ENCODE measurements at regions not wholly inside any gene's neighbourhood (a gene's known extent, or its start where the extent isn't known, plus 50 kb on each side); places are given as distances from the start of the nearest gene placed in this dataset.

GRCh38 chr3:105187344-105187743, 179.4 kb upstream of the ALCAM start:
- Histone ChIP-seq H3K4me1 (no peaks in the 10 kb centered on the region), H3K9me3 (no peaks in the 10 kb centered on the region), H3K4me3 (ENCODE audit: low read depth, low read length) (no peak overlapping the region), H3K36me3 (ENCODE audit: control insufficient read depth, insufficient read depth, low read length) (no peaks in the 10 kb centered on the region), H3K27me3 (replicated peaks; ENCODE audit: control insufficient read depth, insufficient read depth, low read length) (no peaks in the 10 kb centered on the region)
- no TSS peak for BruUV-seq (replicated peaks)
- H3K4me3 Mint-ChIP-seq (ENCODE audit: unreplicated experiment), result no peak overlapping the region
- no peaks in the 10 kb centered on the region for H3K9me3 Mint-ChIP-seq (ENCODE audit: unreplicated experiment)
- intact Hi-C loops (cut with micrococcal nuclease; ENCODE audit: unreplicated experiment), result no loop called here
- H3K27me3 Mint-ChIP-seq (ENCODE audit: insufficient read depth, unreplicated experiment), result no peaks in the 10 kb centered on the region
- no peak for TF ChIP-seq CTCF (IDR thresholded peaks at IDR 0.05; ENCODE audit: insufficient read depth in 1 of 2, low read depth in 1 of 2, low read length in 1 of 2, severe bottlenecking in 1 of 2, unreplicated experiment in 1 of 2)
- no peaks in the 10 kb centered on the region for H3K4me1 Mint-ChIP-seq (ENCODE audit: low read depth, unreplicated experiment)
- DNase-seq, result no peak
- no peaks in the 10 kb centered on the region for H3K36me3 Mint-ChIP-seq (ENCODE audit: insufficient read depth, unreplicated experiment)
- CTCF ChIA-PET, result no interaction called here
- POLR2A ChIA-PET, result no interaction called here
- H3K27ac Mint-ChIP-seq (ENCODE audit: unreplicated experiment), result no peak overlapping the region

- Mint-ChIP-seq H3K27ac (ENCODE audit: unreplicated experiment) (no peak overlapping the region), H3K36me3 (ENCODE audit: insufficient read depth, unreplicated experiment) (no peaks in the 10 kb centered on the region), H3K27me3 (ENCODE audit: insufficient read depth, unreplicated experiment) (no peaks in the 10 kb centered on the region), H3K9me3 (ENCODE audit: unreplicated experiment) (no peaks in the 10 kb centered on the region), H3K4me3 (ENCODE audit: unreplicated experiment) (no peak overlapping the region), H3K4me1 (ENCODE audit: low read depth, unreplicated experiment) (no peaks in the 10 kb centered on the region)
- BruUV-seq (replicated peaks), result no TSS peak
- POLR2A ChIA-PET, result no interaction called here
- H3K27me3 ChIP-seq (replicated peaks; ENCODE audit: control insufficient read depth, insufficient read depth, low read length), result no peaks in the 10 kb centered on the region
- DNase-seq, result no peak
- CTCF ChIA-PET, result no interaction called here
- H3K36me3 ChIP-seq (ENCODE audit: control insufficient read depth, insufficient read depth, low read length), result no peaks in the 10 kb centered on the region
- no peaks in the 10 kb centered on the region for H3K4me1 ChIP-seq
- no peaks in the 10 kb centered on the region for H3K9me3 ChIP-seq
- no peak for TF ChIP-seq CTCF (IDR thresholded peaks at IDR 0.05; ENCODE audit: insufficient read depth in 1 of 2, low read depth in 1 of 2, low read length in 1 of 2, severe bottlenecking in 1 of 2, unreplicated experiment in 1 of 2)
- intact Hi-C loops (cut with micrococcal nuclease; ENCODE audit: unreplicated experiment), result no loop called here
- H3K4me3 ChIP-seq (ENCODE audit: low read depth, low read length), result no peak overlapping the region
These were observed 171.4 kb upstream of the ALCAM start for GRCh38 chr3:105195260-105195659.

GRCh38 chr3:105197863-105198262, 168.8 kb upstream of the ALCAM start:
- Histone ChIP-seq H3K27me3 (replicated peaks; ENCODE audit: control insufficient read depth, insufficient read depth, low read length) (no peaks in the 10 kb centered on the region), H3K9me3 (no peaks in the 10 kb centered on the region), H3K4me1 (no peaks in the 10 kb centered on the region), H3K4me3 (ENCODE audit: low read depth, low read length) (no peak overlapping the region), H3K36me3 (ENCODE audit: control insufficient read depth, insufficient read depth, low read length) (no peaks in the 10 kb centered on the region)
- no TSS peak for BruUV-seq (replicated peaks)
- H3K4me1 Mint-ChIP-seq (ENCODE audit: low read depth, unreplicated experiment), result no peaks in the 10 kb centered on the region
- no peak overlapping the region for H3K4me3 Mint-ChIP-seq (ENCODE audit: unreplicated experiment)
- peaks cover 2% of the 10 kb centered on the region for H3K27me3 Mint-ChIP-seq (ENCODE audit: insufficient read depth, unreplicated experiment)
- no peaks in the 10 kb centered on the region for H3K9me3 Mint-ChIP-seq (ENCODE audit: unreplicated experiment)
- no peak for TF ChIP-seq CTCF (IDR thresholded peaks at IDR 0.05; ENCODE audit: insufficient read depth in 1 of 2, low read depth in 1 of 2, low read length in 1 of 2, severe bottlenecking in 1 of 2, unreplicated experiment in 1 of 2)
- H3K36me3 Mint-ChIP-seq (ENCODE audit: insufficient read depth, unreplicated experiment), result no peaks in the 10 kb centered on the region
- DNase-seq, result no peak
- ChIA-PET CTCF (no interaction called here), POLR2A (no interaction called here)
- intact Hi-C loops (cut with micrococcal nuclease; ENCODE audit: unreplicated experiment), result no loop called here
- no peak overlapping the region for H3K27ac Mint-ChIP-seq (ENCODE audit: unreplicated experiment)

Data from Caco-2 (cell line).